Gastroesophageal sphincter (tissue), 4 donors: ENCODE measurements at regions not wholly inside any gene's neighbourhood (a gene's known extent, or its start where the extent isn't known, plus 50 kb on each side); places are given as distances from the start of the nearest gene placed in this dataset.
"Not testable (repeated sequence)": the region's sequence is repeated elsewhere in the genome, so short reads cannot be mapped to it uniquely, and the experiment has no call there.

Experiments used
- ATAC-seq: fragments of 150-250 bp; one replicate; pipeline ENCODE4 v1.9.1; 2016; ENCODE audit warnings: mild to moderate bottlenecking, moderate library complexity
- H3K27ac ChIP-seq, 4 donors: fragments of 200-600 bp; sonication (generic) in 3 of 4; 1 replicate in 3 of 4; 2 replicates in 1 of 4; pipeline ENCODE4 v1.5.1; 2016 to 2019
- H3K27me3 ChIP-seq: fragments of 200-600 bp; sonication (generic); one replicate; pipeline ENCODE4 v1.5.1; 2019
- H3K36me3 ChIP-seq, 2 donors: fragments of 200-600 bp; sonication (generic); one replicate each; pipeline ENCODE4 v1.5.1; 2019; ENCODE audit warnings: control low read depth in 1 of 2
- H3K4me1 ChIP-seq, 3 donors: fragments of 200-600 bp; sonication (generic); 1 replicate in 2 of 3; 2 replicates in 1 of 3; pipeline ENCODE4 v1.5.1; 2016 to 2019; ENCODE audit warnings: control low read depth in 2 of 3
- H3K4me3 ChIP-seq, 2 donors: fragments of 200-600 bp; sonication (generic); one replicate each; pipeline ENCODE4 v1.5.1; 2019; ENCODE audit warnings: mild to moderate bottlenecking in 1 of 2, moderate library complexity in 1 of 2
- H3K9me3 ChIP-seq, 3 donors: fragments of 200-600 bp; sonication (generic); one replicate each; pipeline ENCODE4 v1.5.1; 2017 to 2019; ENCODE audit warnings: control low read depth in 2 of 3
- EP300 ChIP-seq: sonication (generic); formaldehyde crosslinking; IDR thresholded peaks from one replicate; pipeline ENCODE4 v1.6.1; 2017; ENCODE audit warnings: antibody characterized with exemption, mild to moderate bottlenecking
- POLR2A ChIP-seq, 2 donors: fragments of 450-650 bp; IDR thresholded peaks; one replicate each; pipeline ENCODE4 v1.6.1; 2017; ENCODE audit warnings: antibody characterized with exemption in 2 of 2, mild to moderate bottlenecking in 2 of 2, moderate library complexity in 1 of 2
- POLR2AphosphoS5 ChIP-seq: sonication (generic); formaldehyde crosslinking; IDR thresholded peaks from one replicate; pipeline ENCODE4 v1.6.1; 2017; ENCODE audit warnings: antibody characterized with exemption
- WGBS, 2 donors: methylation state at CpG; one replicate each; pipeline ENCODE4 v1.1.5; 2018; ENCODE audit warnings: low coverage in 1 of 2; 5-methylcytosine and 5-hydroxymethylcytosine counted together
- TF ChIP-seq, protein P1 (sequence below), 4 experiments: fragments of 200-600 bp in 2 of 4; fragments of 450-650 bp in 2 of 4; sonication (generic) in 1 of 4; IDR thresholded peaks; one replicate each; pipeline ENCODE4 v1.5.1; 2017 to 2019; ENCODE audit warnings: antibody characterized with exemption in 4 of 4, mild to moderate bottlenecking in 2 of 4, moderate library complexity in 2 of 4

GRCh38 chr17:77286641-77287431, 146.1 kb downstream of the SEC14L1 start:
- no peak for ATAC-seq
- Histone ChIP-seq H3K9me3 (no peaks in the 10 kb centered on the region), H3K27ac (peak overlapping the region in 2 of 4 donors; percentile 9 to 49), H3K27me3 (peaks cover 5% of the 10 kb centered on the region), H3K4me1 (peaks cover 0 to 14% (median 0%) of the 10 kb centered on the region in 3 donors), H3K36me3 (no peaks in the 10 kb centered on the region), H3K4me3 (no peak overlapping the region)
- TF ChIP-seq POLR2A (IDR thresholded peaks at IDR 0.05) (no peak), POLR2AphosphoS5 (peak; percentile 47)
- 100% methylated on average over 3 of the region's 21 CpGs; no CpG with 5 or more reads in 1 of the 2 donors for WGBS, 2 donors

DNA sequence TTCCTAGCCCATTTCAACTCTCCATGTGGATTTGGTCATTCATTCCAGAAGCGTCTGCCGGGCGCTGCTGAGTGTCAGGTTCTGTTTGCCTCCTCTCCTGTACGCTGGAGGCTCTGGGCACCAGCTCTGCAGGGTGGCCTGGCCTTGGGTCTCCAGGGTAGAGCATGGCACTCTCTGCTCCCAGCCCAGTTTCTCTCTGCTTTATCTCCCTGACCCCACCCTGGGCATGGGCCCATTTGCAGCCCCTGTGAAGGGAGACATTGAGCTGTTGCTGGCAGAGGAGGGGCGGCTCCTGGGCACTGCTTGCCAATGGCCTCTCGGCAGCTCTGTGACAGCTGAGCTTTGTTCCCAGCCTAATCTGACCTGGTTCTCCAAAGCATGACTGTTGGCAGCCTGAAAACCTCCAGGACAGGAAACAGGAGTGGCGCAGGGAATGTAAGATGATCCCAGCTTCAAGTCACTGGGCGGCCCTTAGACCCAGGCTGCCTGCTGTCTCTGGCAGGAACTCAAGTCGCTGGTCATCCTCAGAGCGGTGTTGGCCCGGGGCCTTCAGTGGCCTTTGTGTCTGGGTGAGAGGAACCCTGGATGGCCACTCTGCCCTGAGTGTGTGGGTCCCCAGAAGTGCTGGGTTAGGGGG, 146.8 kb downstream of the SEC14L1 start:
- Histone ChIP-seq H3K27ac (peak overlapping the region in 2 of 4 donors; percentile 9 to 49), H3K4me3 (no peak overlapping the region), H3K36me3 (no peaks in the 10 kb centered on the region), H3K4me1 (peaks cover 0 to 9% (median 0%) of the 10 kb centered on the region in 3 donors), H3K9me3 (no peaks in the 10 kb centered on the region), H3K27me3 (no peaks in the 10 kb centered on the region)
- TF ChIP-seq, protein P1, sequence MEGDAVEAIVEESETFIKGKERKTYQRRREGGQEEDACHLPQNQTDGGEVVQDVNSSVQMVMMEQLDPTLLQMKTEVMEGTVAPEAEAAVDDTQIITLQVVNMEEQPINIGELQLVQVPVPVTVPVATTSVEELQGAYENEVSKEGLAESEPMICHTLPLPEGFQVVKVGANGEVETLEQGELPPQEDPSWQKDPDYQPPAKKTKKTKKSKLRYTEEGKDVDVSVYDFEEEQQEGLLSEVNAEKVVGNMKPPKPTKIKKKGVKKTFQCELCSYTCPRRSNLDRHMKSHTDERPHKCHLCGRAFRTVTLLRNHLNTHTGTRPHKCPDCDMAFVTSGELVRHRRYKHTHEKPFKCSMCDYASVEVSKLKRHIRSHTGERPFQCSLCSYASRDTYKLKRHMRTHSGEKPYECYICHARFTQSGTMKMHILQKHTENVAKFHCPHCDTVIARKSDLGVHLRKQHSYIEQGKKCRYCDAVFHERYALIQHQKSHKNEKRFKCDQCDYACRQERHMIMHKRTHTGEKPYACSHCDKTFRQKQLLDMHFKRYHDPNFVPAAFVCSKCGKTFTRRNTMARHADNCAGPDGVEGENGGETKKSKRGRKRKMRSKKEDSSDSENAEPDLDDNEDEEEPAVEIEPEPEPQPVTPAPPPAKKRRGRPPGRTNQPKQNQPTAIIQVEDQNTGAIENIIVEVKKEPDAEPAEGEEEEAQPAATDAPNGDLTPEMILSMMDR (IDR thresholded peaks at IDR 0.05), result no peak
- TF ChIP-seq POLR2AphosphoS5 (peak; percentile 24), POLR2A (IDR thresholded peaks at IDR 0.05) (no peak), EP300 (no peak)
- no peak for ATAC-seq
- 20% methylated on average over 1 of the region's 11 CpGs; no CpG with 5 or more reads in 1 of the 2 donors for WGBS, 2 donors

DNA sequence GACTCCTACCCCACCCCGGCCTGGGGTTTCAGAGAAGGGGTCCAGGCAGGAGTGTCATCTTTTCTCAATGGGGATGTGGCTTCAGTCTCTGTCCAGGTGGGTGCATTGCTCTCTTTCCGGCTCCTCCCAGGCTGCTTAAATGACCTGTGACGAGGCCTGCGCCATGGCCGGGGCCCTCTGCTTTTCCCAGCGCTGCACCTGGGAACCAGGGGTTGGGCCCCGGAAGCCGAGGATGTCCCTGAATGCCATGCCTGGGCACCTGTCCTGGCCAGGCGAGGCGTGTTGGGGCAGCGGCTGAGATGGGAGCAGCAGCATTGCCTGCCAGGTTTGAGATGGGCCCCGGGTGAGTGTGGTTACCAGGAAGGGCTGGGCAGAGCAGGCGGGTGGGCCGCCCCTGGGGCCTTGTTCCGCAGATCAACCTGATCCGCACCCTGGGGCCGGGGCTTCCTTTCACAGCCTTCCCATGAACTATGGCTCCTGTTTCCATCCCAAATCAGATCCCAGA, 147.4 kb downstream of the SEC14L1 start:
- TF ChIP-seq EP300, result no peak
- TF ChIP-seq POLR2A (IDR thresholded peaks at IDR 0.05), result no peak
- TF ChIP-seq POLR2AphosphoS5, result no peak
- TF ChIP-seq, protein P1 (IDR thresholded peaks at IDR 0.05), result no peak
- no peak overlapping the region for H3K4me3 ChIP-seq
- peaks cover 0 to 6% (median 0%) of the 10 kb centered on the region in 3 donors for H3K4me1 ChIP-seq
- WGBS, 2 donors, result 93% methylated on average over 4 of the region's 17 CpGs; no CpG with 5 or more reads in 1 of the 2 donors
- no peak overlapping the region for H3K27ac ChIP-seq
- H3K27me3 ChIP-seq, result no peaks in the 10 kb centered on the region
- no peak for ATAC-seq
- H3K9me3 ChIP-seq, result no peaks in the 10 kb centered on the region
- no peaks in the 10 kb centered on the region for H3K36me3 ChIP-seq

GRCh38 chr17:77290759-77291558, 150.2 kb downstream of the SEC14L1 start:
- H3K27me3 ChIP-seq, H3K9me3 ChIP-seq, ATAC-seq, H3K4me3 ChIP-seq, H3K4me1 ChIP-seq, H3K27ac ChIP-seq, H3K36me3 ChIP-seq: not testable (repeated sequence)
- whole genome bisulfite sequencing, 2 donors, result 94 to 97% methylated on average over 8 to 12 of the region's 20 CpGs

- peaks cover 0 to 6% (median 0%) of the 10 kb centered on the region in 3 donors for H3K4me1 ChIP-seq
- no peaks in the 10 kb centered on the region for H3K27me3 ChIP-seq
- WGBS, 2 donors, result 89 to 97% methylated on average over 11 to 15 of the region's 18 CpGs
- no peak for ATAC-seq
- no peaks in the 10 kb centered on the region for H3K36me3 ChIP-seq
- no peaks in the 10 kb centered on the region for H3K9me3 ChIP-seq
- H3K4me3 ChIP-seq, result no peak overlapping the region
- no peak overlapping the region for H3K27ac ChIP-seq
- TF ChIP-seq POLR2AphosphoS5, result no peak
- TF ChIP-seq, protein P1 (IDR thresholded peaks at IDR 0.05), result no peak
Observed at GRCh38 chr17:77291591-77292386, 151.0 kb downstream of the SEC14L1 start.
